ENCODE measurements at regions not wholly inside any gene's neighbourhood (a gene's known extent, or its start where the extent isn't known, plus 50 kb on each side); places are given as distances from the start of the nearest gene placed in this dataset.
"Not testable (repeated sequence)": the region's sequence is repeated elsewhere in the genome, so short reads cannot be mapped to it uniquely, and the experiment has no call there.

GRCh38 chrX:96432647-96433046, 252.0 kb upstream of the DIAPH2 start:
- DNase-seq = no peak

- no peak for DNase-seq
These were observed 251.1 kb upstream of the DIAPH2 start for GRCh38 chrX:96433409-96434077.

GRCh38 chrX:96435378-96436035, 249.1 kb upstream of the DIAPH2 start:
- DNase-seq = no peak

- DNase-seq = peak; percentile 81
These were observed 248.5 kb upstream of the DIAPH2 start for GRCh38 chrX:96436105-96436504.

GRCh38 chrX:96438803-96439202, 245.8 kb upstream of the DIAPH2 start:
- DNase-seq = no peak

- no peak for DNase-seq
These were observed 243.7 kb upstream of the DIAPH2 start for GRCh38 chrX:96440941-96441340.

GRCh38 chrX:96445531-96446065, 239.0 kb upstream of the DIAPH2 start:
- no peak for DNase-seq

- no peak for DNase-seq
These were observed 238.1 kb upstream of the DIAPH2 start for GRCh38 chrX:96446524-96446923.

GRCh38 chrX:96447161-96447560, 237.5 kb upstream of the DIAPH2 start:
- no peak for DNase-seq

GRCh38 chrX:96449191-96449590, 235.5 kb upstream of the DIAPH2 start:
- DNase-seq = no peak

GRCh38 chrX:96449896-96450295, 234.7 kb upstream of the DIAPH2 start:
- DNase-seq = no peak

- DNase-seq = no peak
These were observed 231.5 kb upstream of the DIAPH2 start for GRCh38 chrX:96453139-96453538.

- DNase-seq = no peak
These were observed 229.6 kb upstream of the DIAPH2 start for GRCh38 chrX:96455078-96455477.

- DNase-seq = no peak
These were observed 219.6 kb upstream of the DIAPH2 start for GRCh38 chrX:96464880-96465558.

GRCh38 chrX:96474029-96474740, 210.5 kb upstream of the DIAPH2 start:
- DNase-seq = no peak

GRCh38 chrX:96474741-96475125, 209.9 kb upstream of the DIAPH2 start:
- DNase-seq = no peak

- peak; percentile 3 for DNase-seq
These were observed 204.6 kb upstream of the DIAPH2 start for GRCh38 chrX:96480081-96480480.

GRCh38 chrX:96481831-96482230, 202.8 kb upstream of the DIAPH2 start:
- no peak for DNase-seq

GRCh38 chrX:96483647-96484160, 200.9 kb upstream of the DIAPH2 start:
- DNase-seq = no peak

GRCh38 chrX:96486687-96487086, 198.0 kb upstream of the DIAPH2 start:
- DNase-seq = not testable (repeated sequence)

GRCh38 chrX:96502507-96502906, 182.1 kb upstream of the DIAPH2 start:
- no peak for DNase-seq

- not testable (repeated sequence) for DNase-seq
These were observed 155.3 kb upstream of the DIAPH2 start for GRCh38 chrX:96529386-96529785.

Data from fibroblast of skin of scalp (primary cell).